Suppressor macrophage treated with lipopolysaccharide for 1 hour (primary cell): ENCODE measurements at regions not wholly inside any gene's neighbourhood (a gene's known extent, or its start where the extent isn't known, plus 50 kb on each side); places are given as distances from the start of the nearest gene placed in this dataset.

Source experiments
- DNase-seq, 3 donors: peaks; one replicate each; pipeline ENCODE4 v3.0.0-alpha.2; 2020 to 2022

DNA sequence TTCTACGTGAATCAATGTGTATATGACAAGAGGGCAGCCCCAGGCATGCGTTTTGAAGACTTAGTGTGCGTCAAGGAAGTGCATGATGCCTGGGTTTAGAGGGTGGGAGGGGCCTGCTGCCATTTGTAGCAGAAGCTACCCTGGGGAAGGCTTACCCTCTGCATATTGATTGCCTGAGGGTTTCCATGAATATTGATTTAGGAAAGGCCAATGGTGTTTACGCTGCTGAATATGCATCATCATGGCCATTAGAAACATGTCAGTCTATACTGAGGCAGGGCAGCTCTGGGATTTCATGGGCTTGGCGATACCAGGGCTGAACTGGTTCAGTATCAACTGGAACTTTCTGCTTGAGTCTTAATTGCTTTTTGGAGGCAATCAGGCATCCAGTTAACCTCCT is 259.3 kb downstream of the DCDC2C start:
- no peak for DNase-seq

DNA sequence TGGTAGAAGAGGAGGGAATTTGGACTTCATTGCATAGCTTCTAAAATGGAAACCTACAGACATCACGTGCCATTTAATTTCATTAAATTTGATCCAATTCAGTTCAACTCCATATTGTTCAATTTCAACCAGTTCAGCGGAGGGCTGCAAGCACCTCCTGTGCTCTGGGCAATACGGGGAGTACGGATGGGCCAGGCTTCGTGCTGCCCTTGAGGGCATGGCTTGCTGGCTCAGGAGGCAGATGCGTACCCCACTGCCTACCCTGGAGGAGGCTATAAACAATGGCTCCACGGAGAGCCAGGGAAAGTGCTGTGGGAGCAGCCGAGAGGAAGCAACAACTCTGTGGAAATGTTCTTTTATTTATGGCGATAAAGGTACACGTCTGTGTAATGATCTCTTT is 261.8 kb downstream of the DCDC2C start:
- DNase-seq = no peak

DNA sequence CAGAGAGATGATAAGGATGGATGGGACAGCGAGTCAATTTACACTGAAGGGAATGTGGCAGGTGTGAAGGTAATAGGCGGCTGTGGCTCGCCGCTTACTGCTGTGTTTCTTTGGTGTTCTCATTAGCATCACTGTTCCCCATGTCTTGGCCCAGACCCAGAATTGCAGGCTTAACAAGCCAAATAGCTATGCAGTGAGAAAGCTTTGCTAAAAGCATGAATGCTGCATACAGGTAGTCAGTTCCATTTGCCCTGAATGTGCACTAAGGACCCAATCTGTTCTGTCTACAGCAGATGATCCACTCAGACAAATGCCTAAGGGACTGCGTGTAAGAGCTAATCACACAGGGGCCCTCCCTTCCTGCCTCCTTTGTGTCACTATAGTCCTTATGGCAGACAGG is 262.6 kb downstream of the DCDC2C start:
- DNase-seq = no peak

DNA sequence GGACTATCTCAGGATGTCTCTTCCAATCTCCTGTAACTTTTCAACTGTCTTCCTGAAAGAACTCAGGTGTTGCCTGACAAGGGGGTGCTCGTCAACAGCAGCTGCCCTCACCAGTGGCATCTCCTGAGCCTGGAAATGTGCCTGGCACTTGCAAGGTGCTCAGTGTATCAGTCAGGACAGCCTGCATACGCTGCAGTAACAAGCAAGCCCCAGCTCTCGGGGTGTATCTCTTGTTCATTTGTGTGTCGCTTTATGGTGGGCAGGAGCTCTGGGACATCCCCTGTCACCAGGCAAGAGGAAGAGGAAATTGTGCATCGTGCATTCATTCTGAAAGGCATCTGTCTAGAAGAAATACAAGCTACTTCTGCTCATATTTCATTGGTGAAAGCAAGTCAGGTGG is 263.1 kb downstream of the DCDC2C start:
- no peak for DNase-seq

DNA sequence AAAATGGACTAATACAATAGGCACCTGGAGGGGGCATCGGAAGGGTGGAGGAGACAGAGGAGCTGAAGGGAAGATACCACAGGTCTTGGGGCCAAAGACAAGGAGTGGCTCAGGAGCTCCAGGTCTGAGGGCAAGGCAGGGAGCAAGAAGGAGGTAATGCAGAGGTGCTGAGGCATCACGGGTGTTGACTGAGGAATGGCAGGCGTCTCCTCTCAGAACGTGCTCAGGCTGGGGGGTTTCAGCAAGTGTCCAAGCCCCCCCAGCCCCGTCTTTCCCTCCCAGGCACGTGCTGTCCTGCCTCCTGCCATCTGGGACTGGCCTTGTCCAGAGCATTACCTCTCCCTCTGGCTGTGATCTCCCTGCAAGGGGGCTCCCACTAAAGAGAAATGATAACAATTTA is 265.4 kb downstream of the DCDC2C start:
- DNase-seq = no peak

DNA sequence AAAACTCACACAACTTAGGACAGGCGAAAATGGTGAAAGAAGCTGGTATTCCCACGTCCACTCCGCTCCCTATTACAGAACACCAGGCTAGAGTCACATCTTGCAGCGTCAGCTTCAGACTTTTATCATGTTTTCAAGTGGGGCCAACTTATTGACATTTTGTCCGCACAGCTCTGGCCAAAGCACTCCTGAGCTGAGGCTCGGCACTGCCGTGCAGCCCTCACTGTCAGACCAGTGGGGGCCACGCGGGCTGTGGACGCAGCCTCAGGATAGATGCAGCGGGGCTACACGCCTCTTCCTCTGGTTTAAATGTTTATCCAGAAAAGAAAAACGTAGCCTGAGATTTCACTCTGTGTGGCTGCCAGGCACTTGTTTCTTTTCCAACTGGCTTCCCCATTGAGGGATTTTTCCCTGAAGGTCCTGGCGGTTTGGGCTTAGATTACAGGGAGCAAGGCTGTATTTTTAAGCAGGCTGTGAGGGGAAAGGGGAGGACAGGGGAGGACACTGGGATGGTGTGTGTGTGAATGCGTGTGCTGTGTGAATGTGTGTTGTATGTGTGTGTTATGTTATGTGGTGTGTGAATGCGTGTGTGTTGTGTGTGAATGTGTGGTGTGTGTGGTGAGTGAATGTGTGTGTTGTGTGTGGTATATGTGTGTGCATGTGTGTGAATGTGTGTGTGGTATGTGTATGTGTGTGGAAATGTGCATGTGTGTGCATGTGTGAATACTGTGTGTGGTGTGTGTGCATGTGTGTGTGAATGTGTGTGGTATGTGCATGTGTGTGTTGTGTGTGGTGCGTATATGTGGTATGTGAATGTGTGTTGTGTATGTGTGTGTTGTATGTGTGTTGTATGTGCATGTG is 267.6 kb downstream of the DCDC2C start:
- no peak for DNase-seq

DNA sequence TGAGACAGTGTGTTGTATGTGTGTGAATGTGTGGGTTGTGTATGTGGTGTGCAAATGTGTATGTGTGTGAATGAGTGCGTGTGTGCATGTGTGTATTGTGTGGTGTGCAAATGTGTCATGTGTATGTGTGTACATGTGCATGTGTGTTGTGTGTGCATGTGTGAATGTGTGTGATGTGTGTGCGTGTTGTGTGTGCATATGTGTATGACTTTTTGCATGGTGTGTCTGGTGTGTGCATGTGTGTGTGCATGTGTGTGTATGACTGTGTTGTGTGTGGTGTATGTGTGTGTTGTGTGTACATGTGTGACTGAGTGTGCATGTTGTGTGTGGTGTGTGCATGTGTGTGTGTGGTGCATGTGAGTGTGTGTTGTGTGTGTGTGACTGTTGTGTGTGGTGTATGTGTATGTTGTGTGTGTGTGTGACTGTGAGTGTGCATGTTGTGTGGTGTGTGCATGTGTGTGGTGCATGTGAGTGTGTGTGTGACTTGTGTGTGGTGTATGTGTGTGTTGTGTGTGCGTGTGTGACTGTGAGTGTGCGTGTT is 268.3 kb downstream of the DCDC2C start:
- DNase-seq = no peak

DNA sequence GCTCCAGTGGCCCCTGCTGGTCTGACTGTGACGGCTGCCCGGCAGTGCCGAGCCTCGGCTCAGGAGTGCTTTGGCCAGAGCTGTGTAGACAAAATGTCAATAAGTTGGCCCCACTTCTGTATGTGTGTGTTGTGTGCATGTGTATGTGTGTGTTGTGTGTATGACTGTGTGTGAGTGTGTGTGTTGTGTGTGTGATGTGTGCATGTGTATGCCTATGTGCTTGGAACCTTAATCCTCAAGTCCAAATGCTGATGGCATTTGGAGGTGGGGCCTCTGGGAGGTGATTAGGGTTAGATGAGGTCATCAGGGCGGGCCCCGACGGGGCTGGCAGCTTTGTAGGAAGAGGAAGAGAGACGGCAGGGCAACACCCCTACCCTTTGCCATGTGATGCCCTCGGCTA is 269.0 kb downstream of the DCDC2C start:
- DNase-seq = no peak

DNA sequence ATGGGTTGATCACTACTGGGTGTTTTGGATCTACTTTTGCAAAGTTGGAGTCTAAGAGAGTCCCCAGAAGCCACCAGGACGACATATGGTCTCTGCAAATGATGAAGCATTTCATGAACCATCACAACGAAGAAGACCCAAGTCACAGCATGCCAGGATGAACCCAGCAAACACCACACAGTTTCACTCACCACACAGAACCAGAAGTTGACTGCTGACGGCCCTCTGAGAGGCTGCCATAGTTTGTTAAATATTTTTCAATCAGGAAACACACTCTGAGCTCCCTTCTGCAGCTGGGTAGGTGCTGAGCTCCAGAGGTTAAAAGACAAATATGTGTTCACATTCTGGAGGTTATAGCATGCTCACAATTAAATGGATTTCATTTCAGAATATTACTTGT is 271.4 kb downstream of the DCDC2C start:
- no peak for DNase-seq

DNA sequence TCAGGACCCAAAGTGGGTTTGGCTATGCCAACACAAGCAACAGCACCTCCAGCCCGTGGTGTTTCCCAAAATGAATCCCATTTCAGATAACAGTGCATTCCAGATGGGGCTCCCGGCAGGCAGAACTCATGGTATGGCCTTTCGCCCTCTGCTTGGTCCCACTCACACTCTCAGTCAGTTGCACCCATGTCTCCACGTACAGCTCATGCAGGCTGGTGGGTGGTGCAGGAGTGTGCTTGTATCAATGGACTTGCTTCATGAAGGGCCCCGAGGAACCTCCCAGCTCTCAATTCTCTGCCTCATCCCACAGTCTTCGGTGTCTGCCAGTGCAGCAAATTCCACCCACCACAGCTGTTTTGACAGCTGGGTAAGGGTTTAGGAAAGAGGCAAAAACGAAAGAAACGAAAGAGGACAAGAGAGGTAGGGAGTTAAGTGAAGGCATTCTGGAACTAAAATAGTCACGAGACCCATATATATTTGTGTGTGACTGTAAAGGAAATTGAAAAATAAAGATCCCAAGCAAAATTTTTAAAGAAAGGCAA is 278.1 kb downstream of the DCDC2C start:
- no peak for DNase-seq

DNA sequence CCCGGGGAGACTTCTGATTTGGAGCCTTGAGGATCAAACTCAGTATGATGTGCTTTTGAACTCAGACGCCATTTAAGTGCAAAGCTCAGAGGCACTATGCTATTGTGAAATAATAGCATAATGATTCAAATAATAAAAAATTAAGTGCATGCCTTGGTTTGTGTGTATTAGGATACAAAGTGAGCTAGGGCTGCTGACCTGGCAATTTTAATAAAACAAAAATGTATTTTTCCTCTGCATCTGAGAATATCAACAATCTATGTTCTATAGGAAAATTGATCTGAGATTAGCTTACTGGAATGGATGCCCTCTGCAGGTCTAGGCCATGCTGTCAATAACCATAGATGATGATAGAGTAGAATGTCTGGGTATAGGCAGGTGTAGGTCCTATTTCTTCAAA is 278.8 kb downstream of the DCDC2C start:
- DNase-seq = no peak

DNA sequence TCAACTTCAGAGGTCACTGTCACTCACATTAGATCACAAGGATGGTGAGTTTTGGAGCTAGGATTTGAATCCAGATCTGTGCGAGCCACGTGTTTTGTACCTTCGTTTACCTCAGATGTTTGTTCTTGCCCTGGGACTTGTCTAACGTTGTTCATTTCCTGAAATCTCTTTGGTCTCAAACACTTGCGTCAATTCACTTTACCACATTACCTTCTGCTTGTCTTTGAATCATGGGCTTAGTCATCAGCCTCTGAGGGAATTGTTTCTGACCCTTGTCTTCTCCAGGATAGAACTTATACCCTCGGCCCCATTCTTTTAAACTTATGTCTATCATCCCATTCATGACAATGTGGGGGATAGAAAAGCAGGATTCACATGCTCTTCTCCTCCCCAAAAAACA is 282.7 kb downstream of the DCDC2C start:
- DNase-seq = no peak

DNA sequence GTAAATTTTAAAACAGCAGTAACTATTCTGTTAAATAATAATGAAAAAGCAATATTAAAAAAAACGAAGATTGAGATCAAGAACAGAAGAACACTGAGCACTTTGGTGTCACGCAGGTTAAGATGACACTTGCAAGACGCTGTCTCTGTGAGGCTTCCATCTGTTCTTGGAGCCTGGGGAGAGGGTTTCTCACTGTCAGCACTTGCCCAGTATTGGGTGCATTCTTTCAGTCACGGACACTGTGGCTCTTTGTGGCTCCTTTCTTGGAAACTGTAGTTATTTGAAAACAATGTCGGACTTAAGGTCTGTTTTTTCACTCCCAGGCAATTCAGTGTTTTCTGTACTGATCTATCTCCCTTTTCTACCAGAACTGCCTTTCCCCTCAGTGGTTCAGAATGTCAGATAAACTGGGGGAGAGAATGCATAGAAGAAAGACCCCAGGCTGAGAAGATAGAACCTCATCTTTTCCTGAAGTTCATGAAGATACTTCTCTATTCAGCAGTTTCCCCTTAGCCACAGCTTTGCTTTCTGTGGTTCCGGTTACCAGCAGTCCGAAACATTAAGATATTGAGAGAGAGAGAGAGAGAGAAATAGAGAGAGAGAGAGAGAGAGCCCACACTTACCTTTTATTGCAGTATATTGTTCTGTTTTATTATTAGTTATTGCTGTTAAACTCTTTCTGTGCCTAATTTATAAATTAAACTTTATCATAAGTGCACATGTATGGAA is 283.3 kb downstream of the DCDC2C start:
- no peak for DNase-seq

DNA sequence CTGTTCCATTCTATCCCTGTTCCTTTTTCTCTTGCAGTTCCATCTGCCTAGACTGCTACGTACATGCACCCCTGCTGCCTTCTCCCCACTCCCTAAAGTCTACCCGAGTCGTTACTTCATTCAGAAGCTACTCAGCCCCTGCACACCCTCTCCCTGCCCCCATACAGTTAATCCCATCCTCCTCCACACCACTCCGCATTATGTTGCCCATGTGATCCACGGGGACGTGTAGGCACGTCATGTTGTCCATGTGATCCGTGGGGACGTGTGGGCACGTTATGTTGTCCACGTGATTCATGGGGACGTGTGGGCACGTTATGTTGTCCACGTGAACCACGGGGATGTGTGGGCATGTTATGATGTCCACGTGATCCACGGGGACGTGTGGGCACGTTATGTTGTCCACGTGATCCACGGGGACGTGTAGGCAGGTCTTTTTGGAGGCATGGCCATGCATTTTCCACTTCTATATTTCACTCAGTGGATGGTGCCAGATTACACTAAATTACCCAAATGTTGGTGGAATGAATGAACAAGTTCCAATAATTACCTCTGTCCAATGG is 299.5 kb downstream of the DCDC2C start:
- no peak for DNase-seq

DNA sequence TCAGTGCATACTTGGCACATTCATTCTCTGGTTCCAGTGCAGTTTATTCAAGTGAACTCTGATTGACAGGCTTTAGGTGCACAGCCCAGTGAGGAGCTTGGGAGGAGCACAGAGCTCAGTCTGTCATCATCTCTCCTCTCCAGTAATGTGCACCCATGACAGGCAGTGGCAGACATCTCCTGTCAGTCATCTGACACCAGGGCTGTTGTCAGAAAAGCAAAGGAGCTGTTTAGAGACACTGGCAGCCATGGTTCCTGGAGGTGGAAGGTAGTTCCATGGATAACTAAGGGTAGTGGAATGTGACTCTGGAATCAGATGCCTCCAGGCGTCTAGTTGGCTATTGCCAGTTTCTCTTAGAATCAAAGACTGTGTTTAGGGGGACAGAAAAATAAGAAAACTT is 308.8 kb downstream of the DCDC2C start:
- no peak for DNase-seq

DNA sequence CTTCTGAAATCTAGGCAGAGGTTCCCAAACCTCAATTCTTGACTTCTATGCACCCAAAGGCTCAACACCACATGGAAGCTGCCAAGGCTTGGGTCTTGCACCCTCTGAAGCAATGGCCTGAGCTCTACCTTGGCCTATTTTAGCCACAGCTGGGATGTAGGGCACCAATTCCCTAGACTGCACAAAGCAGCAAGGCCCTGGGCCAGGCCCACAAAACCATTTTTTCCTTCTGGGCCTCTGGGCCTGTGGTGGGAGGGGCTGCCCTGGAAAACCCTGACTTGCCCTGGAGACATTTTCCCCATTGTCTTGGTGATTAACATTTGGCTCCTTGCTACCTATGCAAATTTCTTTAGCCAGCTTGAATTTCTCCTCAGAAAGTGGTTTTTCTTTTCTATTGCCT is 315.2 kb downstream of the DCDC2C start:
- no peak for DNase-seq

DNA sequence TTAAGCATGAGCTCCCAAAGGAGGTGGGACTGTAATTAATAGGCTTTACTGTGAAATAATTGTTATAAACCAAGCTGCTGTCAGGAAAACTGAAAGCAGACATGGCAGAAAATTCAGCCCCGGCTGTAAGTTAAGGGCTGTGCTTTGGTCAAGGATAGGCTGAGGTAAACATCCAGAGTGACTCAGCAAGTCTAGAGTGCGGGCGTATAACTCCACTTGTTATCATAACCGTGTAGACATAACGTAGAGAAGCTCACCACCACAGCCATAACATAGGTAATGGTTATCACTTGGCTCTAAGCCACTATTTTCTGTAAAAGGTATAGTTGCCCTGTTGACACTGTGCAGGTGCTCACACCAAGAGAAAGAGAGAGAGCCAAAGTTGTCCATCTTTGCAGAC is 316.8 kb downstream of the DCDC2C start:
- no peak for DNase-seq

DNA sequence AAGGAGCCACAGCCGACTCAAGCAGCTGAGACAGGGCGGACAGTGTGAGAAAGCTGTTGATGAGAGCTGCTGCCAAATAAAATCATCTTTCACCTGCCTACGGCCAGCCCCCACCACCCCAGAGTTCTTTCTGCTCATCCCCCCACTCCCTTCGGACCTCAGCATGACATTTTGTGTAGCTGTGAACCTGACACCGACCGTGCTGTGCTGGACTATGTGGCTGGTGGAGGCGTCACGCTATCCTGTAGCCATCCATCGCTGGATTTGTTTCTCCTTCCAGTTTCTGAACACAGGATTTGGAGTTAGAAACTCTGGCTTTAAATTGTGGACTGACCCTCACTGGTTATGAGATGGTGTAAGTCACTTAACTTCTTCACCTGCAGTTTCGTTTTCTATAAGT is 317.3 kb downstream of the DCDC2C start:
- no peak for DNase-seq

DNA sequence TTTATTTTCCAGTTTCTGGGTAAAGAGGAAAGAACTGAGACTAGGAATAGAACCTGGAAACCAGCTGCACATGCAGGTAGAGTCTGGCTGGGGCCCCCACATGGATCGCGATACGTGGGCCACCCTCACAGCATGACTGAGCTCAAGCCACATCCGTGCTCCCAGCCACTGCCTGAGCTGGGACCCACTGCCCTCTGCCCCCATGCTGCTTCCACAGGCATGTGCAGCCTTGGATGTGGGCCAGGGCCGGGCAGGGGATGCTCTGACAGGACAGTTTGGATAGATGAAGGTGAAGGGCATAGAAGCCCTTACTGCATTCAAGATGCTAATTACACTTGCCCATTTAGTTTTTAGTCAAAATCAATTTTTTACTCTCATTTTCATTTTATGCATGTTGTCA is 321.2 kb downstream of the DCDC2C start:
- no peak for DNase-seq

DNA sequence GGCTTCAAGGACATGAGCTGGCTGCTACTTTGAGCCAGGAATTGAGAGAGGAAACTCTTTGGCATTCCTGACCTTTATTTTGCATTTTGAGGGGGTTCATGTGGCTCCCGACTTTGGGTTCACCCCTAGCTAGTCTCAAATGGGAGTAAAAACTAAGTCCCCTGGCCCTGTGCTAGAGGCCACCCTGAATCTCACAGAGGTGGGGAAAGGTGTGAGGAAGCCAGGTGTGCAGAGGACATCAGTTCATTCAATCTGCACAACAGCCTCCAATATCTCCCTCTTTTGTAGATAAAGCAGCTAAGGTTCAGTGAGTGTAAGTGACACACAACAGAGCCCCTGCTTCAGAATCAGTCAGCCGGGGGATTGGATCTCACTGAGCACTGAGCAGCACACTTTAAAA is 325.7 kb downstream of the DCDC2C start:
- DNase-seq = no peak

DNA sequence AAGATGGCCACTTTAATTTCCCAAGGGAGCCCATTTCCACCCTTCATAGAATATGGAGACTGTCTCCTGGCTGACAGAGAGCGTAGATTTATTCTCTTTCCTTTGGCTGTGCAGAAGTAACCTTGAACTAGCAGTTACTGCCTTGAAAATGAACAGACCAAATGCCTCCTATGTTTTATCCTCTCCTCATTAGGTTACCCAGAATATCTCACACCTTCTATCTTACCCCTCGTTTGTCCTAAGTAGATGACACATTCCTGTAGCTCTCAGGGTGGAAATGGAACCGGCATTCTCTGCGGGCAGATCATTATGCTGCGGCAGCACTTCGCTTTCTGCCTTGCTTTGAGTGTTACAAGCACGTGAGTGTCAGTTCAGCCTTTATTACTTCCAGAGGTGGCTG is 336.5 kb downstream of the DCDC2C start:
- no peak for DNase-seq

DNA sequence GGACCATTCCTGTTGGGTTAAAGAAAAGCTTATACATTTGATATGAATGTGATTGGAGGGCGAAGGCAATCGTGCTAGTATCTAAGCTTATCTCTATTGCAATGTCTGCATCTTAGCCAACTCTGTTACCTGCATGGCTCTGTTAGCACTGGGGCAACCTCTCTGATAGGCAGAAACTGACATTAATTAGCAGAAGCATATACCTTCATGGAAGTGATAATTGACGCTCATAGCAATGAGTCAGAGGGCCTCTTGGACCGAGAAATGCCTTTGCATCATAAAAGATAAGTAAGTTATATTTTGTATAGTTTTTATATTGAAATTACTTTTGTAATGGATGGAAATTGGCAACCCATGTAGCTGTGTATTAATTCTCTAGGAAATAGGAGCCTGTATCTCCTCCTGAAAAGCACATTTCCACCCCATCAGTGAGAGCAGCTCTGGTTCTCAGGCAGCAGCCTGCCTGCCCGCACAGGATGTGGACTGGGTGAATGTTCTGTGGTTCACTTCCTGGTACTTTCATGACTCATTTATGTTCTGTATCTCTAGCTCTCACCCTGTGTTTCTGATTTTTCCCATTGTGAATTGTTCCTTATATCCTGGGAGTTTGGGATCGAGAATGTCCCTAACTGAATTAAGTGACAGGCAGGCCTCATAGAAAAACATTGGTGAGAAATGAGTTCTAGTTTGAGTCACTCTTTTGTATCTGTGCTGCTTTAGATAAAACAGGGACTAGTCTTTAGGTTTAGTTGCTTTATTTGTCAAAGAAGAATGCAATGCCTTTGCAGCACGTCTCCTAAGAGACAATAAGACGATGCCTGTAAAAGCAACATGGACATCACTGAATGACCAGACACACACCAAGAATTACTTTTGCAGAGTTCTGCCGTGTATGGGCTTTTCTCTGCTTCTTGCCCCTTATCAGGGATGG is 344.9 kb downstream of the DCDC2C start:
- peak in 1 of 3 donors; percentile 3 for DNase-seq

DNA sequence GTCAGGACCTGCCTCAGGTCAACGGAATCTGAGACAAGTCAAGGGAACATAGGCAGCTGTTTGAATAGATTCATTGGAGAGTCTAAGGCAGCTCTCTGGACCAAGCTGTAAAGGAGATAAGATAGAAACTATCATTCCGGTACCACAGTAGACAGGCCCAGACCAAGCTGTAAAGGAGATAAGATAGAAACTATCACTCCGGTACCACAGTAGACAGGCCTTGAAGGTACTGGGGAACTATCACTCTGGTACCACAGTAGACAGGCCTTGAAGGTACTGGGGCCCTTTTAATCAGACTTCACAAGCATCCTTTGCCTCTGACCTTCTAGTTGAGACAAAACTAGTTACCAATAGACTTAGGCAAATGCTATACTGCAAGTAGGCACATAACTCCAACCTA is 346.1 kb downstream of the DCDC2C start:
- DNase-seq = no peak
